HCT116 (cell line): ENCODE measurements at regions not wholly inside any gene's neighbourhood (a gene's known extent, or its start where the extent isn't known, plus 50 kb on each side); places are given as distances from the start of the nearest gene placed in this dataset.

Source experiments
- CTCF ChIP-seq, 3 experiments: fragments of 200-600 bp in 1 of 3; sonication (generic) in 1 of 3; IDR thresholded peaks in 2 of 3; conservative IDR thresholded peaks in 1 of 3; 2 replicates each; pipeline ENCODE4 v1.5.1; 2012 to 2017; ENCODE audit warnings: low read depth in 2 of 3, low read length in 2 of 3, antibody characterized with exemption in 1 of 3, borderline replicate concordance in 1 of 3, control low read depth in 1 of 3, mild to moderate bottlenecking in 1 of 3, mixed read lengths in 1 of 3, mixed run types in 1 of 3, moderate library complexity in 1 of 3; ENCODE audit not compliant: insufficient read depth in 1 of 3
- EZH2phosphoT487 ChIP-seq: fragments of 200-600 bp; IDR thresholded peaks from 2 replicates; pipeline ENCODE4 v1.6.1; 2018; ENCODE audit warnings: antibody characterized with exemption, borderline replicate concordance
- FOSL1 ChIP-seq: IDR thresholded peaks from 2 replicates; pipeline ENCODE4 v1.6.1; 2012; ENCODE audit warnings: low read depth
- POLR2A ChIP-seq: IDR thresholded peaks from 2 replicates; pipeline ENCODE4 v1.7.0; 2011; ENCODE audit warnings: borderline replicate concordance; ENCODE audit not compliant: insufficient read depth, insufficient read length; ENCODE audit errors: extremely low read depth
- POLR2AphosphoS5 ChIP-seq: IDR thresholded peaks from 2 replicates; pipeline ENCODE4 v1.6.1; 2011; ENCODE audit warnings: mild to moderate bottlenecking, low read depth, low read length, moderate library complexity
- RAD21 ChIP-seq: IDR thresholded peaks from 2 replicates; pipeline ENCODE4 v1.6.1; 2012; ENCODE audit warnings: low read depth, mild to moderate bottlenecking
- REST ChIP-seq: IDR thresholded peaks from 2 replicates; pipeline ENCODE4 v1.6.1; 2012; ENCODE audit warnings: low read depth
- SIN3A ChIP-seq: IDR thresholded peaks from 2 replicates; pipeline ENCODE4 v1.6.1; 2012; ENCODE audit warnings: low read depth
- SP1 ChIP-seq: IDR thresholded peaks from 2 replicates; pipeline ENCODE4 v1.6.1; 2012; ENCODE audit warnings: low read depth
- YY1 ChIP-seq: IDR thresholded peaks from 2 replicates; pipeline ENCODE4 v1.6.1; 2011; ENCODE audit warnings: low read length, low read depth, moderate library complexity, mild to moderate bottlenecking; ENCODE audit not compliant: insufficient replicate concordance; ENCODE audit errors: extremely low read depth
- ZBTB33 ChIP-seq: IDR thresholded peaks from 2 replicates; pipeline ENCODE4 v1.6.1; 2011; ENCODE audit warnings: mild to moderate bottlenecking, low read length, moderate library complexity; ENCODE audit not compliant: insufficient replicate concordance; ENCODE audit errors: extremely low read depth
- ZFX ChIP-seq: fragments of 450-650 bp; IDR thresholded peaks from 2 replicates; pipeline ENCODE4 v1.6.1; 2017
- ZNF274 ChIP-seq: fragments of 200-500 bp; sonication (Bioruptor generic); IDR thresholded peaks from 2 replicates; pipeline ENCODE4 v1.6.1; 2014; ENCODE audit warnings: mild to moderate bottlenecking, low read depth, low read length, inconsistent platforms

- TF ChIP-seq CTCF (IDR thresholded peaks at IDR 0.05 in 2 of 3, conservative IDR thresholded peaks at IDR 0.05 in 1 of 3; ENCODE audit: borderline replicate concordance in 1 of 3, insufficient read depth in 1 of 3, low read depth in 2 of 3, low read length in 2 of 3) (no peak), ZBTB33 (no peak), SIN3A (no peak), POLR2A (no peak), SP1 (no peak), ZNF274 (no peak), ZFX (no peak), REST (no peak), EZH2phosphoT487 (no peak), POLR2AphosphoS5 (no peak), FOSL1 (no peak), RAD21 (no peak), YY1 (no peak)
These were observed 50.2 kb upstream of the XPA start for GRCh38 chr9:97747201-97747965.
